Smooth muscle cell (in vitro differentiated cells): ENCODE measurements at regions not wholly inside any gene's neighbourhood (a gene's known extent, or its start where the extent isn't known, plus 50 kb on each side); places are given as distances from the start of the nearest gene placed in this dataset.

ENCODE experiments used
- DNase-seq: peaks from one replicate; lab custom pipeline; 2025; ENCODE audit not compliant: unreplicated experiment; lab: John Stamatoyannopoulos, UW
- H2AFZ ChIP-seq: fragments of 200-600 bp; sonication (generic); 2 replicates; pipeline ENCODE4 v1.6.0; 2016; ENCODE audit warnings: antibody characterized with exemption, low read depth, mild to moderate bottlenecking
- H3F3A ChIP-seq: fragments of 200-600 bp; sonication (generic); 2 replicates; pipeline ENCODE4 v1.6.0; 2017; ENCODE audit warnings: antibody characterized with exemption, low read depth
- H3K27ac ChIP-seq: fragments of 200-600 bp; sonication (generic); 2 replicates; pipeline ENCODE4 v1.5.1; 2016; ENCODE audit warnings: low read depth, mild to moderate bottlenecking
- H3K27me3 ChIP-seq: fragments of 200-600 bp; sonication (generic); 2 replicates; pipeline ENCODE4 v1.6.1; 2016; ENCODE audit warnings: low read depth, mild to moderate bottlenecking
- H3K36me3 ChIP-seq: fragments of 200-600 bp; sonication (generic); 2 replicates; pipeline ENCODE4 v1.5.1; 2016; ENCODE audit warnings: low read depth
- H3K4me1 ChIP-seq: fragments of 200-600 bp; sonication (generic); 2 replicates; pipeline ENCODE4 v1.5.1; 2016; ENCODE audit warnings: low read depth
- H3K4me2 ChIP-seq: fragments of 200-600 bp; sonication (generic); 2 replicates; pipeline ENCODE4 v1.6.0; 2016; ENCODE audit warnings: mild to moderate bottlenecking
- H3K4me3 ChIP-seq: fragments of 200-600 bp; sonication (generic); 2 replicates; pipeline ENCODE4 v1.5.1; 2016; ENCODE audit warnings: mild to moderate bottlenecking
- H3K79me2 ChIP-seq: fragments of 200-600 bp; sonication (generic); 2 replicates; pipeline ENCODE4 v1.6.0; 2016; ENCODE audit warnings: low read depth, mild to moderate bottlenecking
- H3K9ac ChIP-seq: fragments of 200-600 bp; sonication (generic); 2 replicates; pipeline ENCODE4 v1.6.0; 2016; ENCODE audit warnings: low read depth
- H3K9me3 ChIP-seq: fragments of 200-600 bp; sonication (generic); replicated peaks from 2 replicates; pipeline ENCODE4 v1.5.1; 2016; ENCODE audit warnings: low read depth
- H4K20me1 ChIP-seq: fragments of 200-600 bp; sonication (generic); 2 replicates; pipeline ENCODE4 v1.6.0; 2016; ENCODE audit warnings: low read depth
- CTCF ChIP-seq: fragments of 200-600 bp; sonication (generic); IDR thresholded peaks from 2 replicates; pipeline ENCODE4 v1.5.1; 2017; ENCODE audit warnings: borderline replicate concordance, mild to moderate bottlenecking, antibody characterized with exemption; ENCODE audit not compliant: insufficient read depth, poor library complexity, severe bottlenecking
- WGBS: methylation state at CpG from one replicate; pipeline ENCODE4 v1.1.7; 2016; ENCODE audit warnings: low lambda C conversion rate; 5-methylcytosine and 5-hydroxymethylcytosine counted together

GRCh38 chr22:49094151-49094550 lies 733.5 kb downstream of the BRD1 start:
- no peak for DNase-seq
- no peaks in the 10 kb centered on the region for H4K20me1 ChIP-seq

GRCh38 chr22:49093192-49093880 lies 734.3 kb downstream of the BRD1 start:
- Histone ChIP-seq H4K20me1 (no peaks in the 10 kb centered on the region), H3F3A (no peaks in the 10 kb centered on the region), H3K79me2 (no peaks in the 10 kb centered on the region), H3K9ac (no peak overlapping the region), H3K4me3 (no peak overlapping the region), H3K4me2 (no peak overlapping the region), H3K36me3 (no peaks in the 10 kb centered on the region), H3K9me3 (no peaks in the 10 kb centered on the region), H2AFZ (no peak overlapping the region), H3K27ac (no peak overlapping the region), H3K4me1 (no peaks in the 10 kb centered on the region), H3K27me3 (no peaks in the 10 kb centered on the region)
- no peak for DNase-seq
- 88% methylated on average over 18 of the region's 23 CpGs for WGBS
- TF ChIP-seq CTCF: no peak

More at GRCh38 chr22:49094151-49094550, 733.5 kb downstream of the BRD1 start:
- Histone ChIP-seq H3K9ac (no peak overlapping the region), H2AFZ (no peak overlapping the region), H3K4me1 (no peaks in the 10 kb centered on the region), H3K27me3 (no peaks in the 10 kb centered on the region), H3K9me3 (no peaks in the 10 kb centered on the region), H3K79me2 (no peaks in the 10 kb centered on the region), H3K36me3 (no peaks in the 10 kb centered on the region), H3K4me3 (no peak overlapping the region), H3K27ac (no peak overlapping the region), H3K4me2 (no peak overlapping the region), H3F3A (no peaks in the 10 kb centered on the region)
- WGBS: 91% methylated on average over 7 of the region's 7 CpGs
- no peak for TF ChIP-seq CTCF

- Histone ChIP-seq H3K4me3 (no peak overlapping the region), H3F3A (no peaks in the 10 kb centered on the region), H4K20me1 (no peaks in the 10 kb centered on the region), H3K27ac (no peak overlapping the region), H3K27me3 (no peaks in the 10 kb centered on the region), H3K4me2 (no peak overlapping the region), H3K36me3 (no peaks in the 10 kb centered on the region), H3K79me2 (no peaks in the 10 kb centered on the region), H3K9me3 (no peaks in the 10 kb centered on the region), H2AFZ (no peak overlapping the region), H3K9ac (no peak overlapping the region), H3K4me1 (no peaks in the 10 kb centered on the region)
- no peak for TF ChIP-seq CTCF
- no peak for DNase-seq
- 93% methylated on average over 15 of the region's 15 CpGs for whole genome bisulfite sequencing
Observed at GRCh38 chr22:49092716-49093115, 735.0 kb downstream of the BRD1 start.
